GM12892 (cell line): ENCODE measurements at regions not wholly inside any gene's neighbourhood (a gene's known extent, or its start where the extent isn't known, plus 50 kb on each side); places are given as distances from the start of the nearest gene placed in this dataset.

Source experiments
- POLR2A ChIP-seq: IDR thresholded peaks from 2 replicates; pipeline ENCODE4 v1.6.1; 2011; ENCODE audit warnings: low read depth, low read length, control low read depth
- POLR2AphosphoS5 ChIP-seq: IDR thresholded peaks from 2 replicates; pipeline ENCODE4 v1.6.1; 2011; ENCODE audit warnings: low read depth, low read length, control low read depth

- TF ChIP-seq POLR2AphosphoS5 (no peak), POLR2A (no peak)
Measured at GRCh38 chr10:111944331-111944730, 239.2 kb downstream of the GPAM start.
